HG02798 (cell line): ENCODE measurements at regions not wholly inside any gene's neighbourhood (a gene's known extent, or its start where the extent isn't known, plus 50 kb on each side); places are given as distances from the start of the nearest gene placed in this dataset.

Experiments
- ATAC-seq: cut with Tn5 transposase; IDR thresholded peaks from one replicate; pipeline ENCODE4 v1.9.1; 2021; ENCODE audit warnings: mild to moderate bottlenecking; ENCODE audit not compliant: unreplicated experiment, poor library complexity

GRCh38 chr7:50178166-50178565 is 85.1 kb upstream of the ZPBP start:
- no peak for ATAC-seq

GRCh38 chr7:50174948-50175347 is 81.9 kb upstream of the ZPBP start:
- no peak for ATAC-seq

- ATAC-seq, result peak; percentile 36
Measured at GRCh38 chr7:50166997-50167965, 74.2 kb upstream of the ZPBP start.

GRCh38 chr7:50164559-50165170 is 71.6 kb upstream of the ZPBP start:
- ATAC-seq, result no peak

- ATAC-seq, result no peak
Measured at GRCh38 chr7:50160206-50160605, 67.2 kb upstream of the ZPBP start.

- ATAC-seq, result no peak
Measured at GRCh38 chr7:50159154-50159553, 66.1 kb upstream of the ZPBP start.

GRCh38 chr7:50156706-50157105 is 63.7 kb upstream of the ZPBP start:
- ATAC-seq, result no peak

GRCh38 chr7:50156163-50156562 is 63.1 kb upstream of the ZPBP start:
- ATAC-seq, result no peak

GRCh38 chr7:50155755-50156154 is 62.7 kb upstream of the ZPBP start:
- ATAC-seq, result no peak

GRCh38 chr7:50153995-50154394 is 60.9 kb upstream of the ZPBP start:
- ATAC-seq, result no peak

GRCh38 chr7:50153148-50153547 is 60.1 kb upstream of the ZPBP start:
- ATAC-seq, result peak; percentile 29

- no peak for ATAC-seq
Measured at GRCh38 chr7:50152486-50152885, 59.4 kb upstream of the ZPBP start.

- no peak for ATAC-seq
Measured at GRCh38 chr7:50151661-50152060, 58.6 kb upstream of the ZPBP start.

- ATAC-seq, result no peak
Measured at GRCh38 chr7:50151001-50151400, 58.0 kb upstream of the ZPBP start.

GRCh38 chr7:50149369-50149768 is 56.3 kb upstream of the ZPBP start:
- no peak for ATAC-seq

GRCh38 chr7:50147951-50148808 is 55.1 kb upstream of the ZPBP start:
- peak; percentile 54 for ATAC-seq

GRCh38 chr7:50146692-50147091 is 53.6 kb upstream of the ZPBP start:
- no peak for ATAC-seq

- peak; percentile 49 for ATAC-seq
Measured at GRCh38 chr7:50145801-50146338, 52.8 kb upstream of the ZPBP start.

GRCh38 chr7:50145226-50145625 is 52.2 kb upstream of the ZPBP start:
- ATAC-seq, result no peak
